Neural cell (in vitro differentiated cells): ENCODE measurements at regions not wholly inside any gene's neighbourhood (a gene's known extent, or its start where the extent isn't known, plus 50 kb on each side); places are given as distances from the start of the nearest gene placed in this dataset.

ENCODE experiments used
- CTCF ChIP-seq: fragments of 450-650 bp; IDR thresholded peaks from 2 replicates; pipeline ENCODE4 v1.5.1; 2014; ENCODE audit warnings: antibody characterized with exemption, mild to moderate bottlenecking, moderate library complexity; ENCODE audit not compliant: poor library complexity, severe bottlenecking
- EP300 ChIP-seq: fragments of 450-650 bp; conservative IDR thresholded peaks from 2 replicates; pipeline ENCODE4 v1.6.1; 2014; ENCODE audit warnings: antibody characterized with exemption, mild to moderate bottlenecking, moderate library complexity; ENCODE audit not compliant: poor library complexity, severe bottlenecking
- EZH2 ChIP-seq: fragments of 200-600, 300-800 bp; shearing (Covaris generic), sonication (generic); IDR thresholded peaks from 2 replicates; pipeline ENCODE4 v1.6.1; 2014; ENCODE audit warnings: antibody characterized with exemption, low read length, borderline replicate concordance, mild to moderate bottlenecking; ENCODE audit not compliant: insufficient read depth, poor library complexity, severe bottlenecking
- POLR2AphosphoS5 ChIP-seq: IDR thresholded peaks from 2 replicates; pipeline ENCODE4 v1.6.1; 2012
- SMC3 ChIP-seq: fragments of 450-650 bp; conservative IDR thresholded peaks from 2 replicates; pipeline ENCODE4 v1.6.1; 2014; ENCODE audit warnings: antibody characterized with exemption, mild to moderate bottlenecking, moderate library complexity; ENCODE audit not compliant: poor library complexity

GRCh38 chr10:35946556-35946955, 304.5 kb upstream of the FZD8 start:
- TF ChIP-seq CTCF (no peak), SMC3 (no peak), POLR2AphosphoS5 (no peak), EP300 (no peak), EZH2 (no peak)
